A673 (cell line): ENCODE measurements at regions not wholly inside any gene's neighbourhood (a gene's known extent, or its start where the extent isn't known, plus 50 kb on each side); places are given as distances from the start of the nearest gene placed in this dataset.

Experiments
- BruUV-seq: library from RNA; stranded (reverse); fragments of 400-500 nt; replicated peaks from 2 replicates; lab custom pipeline; 2021; lab: Mats Ljungman, UMichigan
- CTCF ChIA-PET: fragments of 300-600 bp; sonication (Branson Sonifier 250); formaldehyde crosslinking; loops from one replicate; lab custom pipeline; 2022; ENCODE audit warnings: antibody characterized with exemption; lab: Charles Lee
- POLR2A ChIA-PET: fragments of 300-600 bp; sonication (Branson Sonifier 250); formaldehyde crosslinking; loops from one replicate; lab custom pipeline; 2022; ENCODE audit warnings: antibody characterized with exemption; ENCODE audit not compliant: low non-redundant PET; lab: Charles Lee
- DNase-seq: peaks from one replicate; pipeline ENCODE4 v3.0.0-alpha.2; 2015; ENCODE audit warnings: low spot score
- H3K27ac ChIP-seq: fragments of 200-600 bp; sonication (generic); 2 replicates; pipeline ENCODE4 v1.5.1; 2016; ENCODE audit warnings: mixed run types, low read depth, mild to moderate bottlenecking, mixed read lengths, antibody characterized with exemption, low read length; ENCODE audit not compliant: poor library complexity, severe bottlenecking
- H3K27me3 ChIP-seq: fragments of 200-600 bp; sonication (generic); replicated peaks from 2 replicates; pipeline ENCODE4 v1.6.1; 2017; ENCODE audit warnings: mixed run types, low read depth, mild to moderate bottlenecking, mixed read lengths, antibody characterized with exemption, low read length; ENCODE audit not compliant: insufficient read depth, poor library complexity
- H3K36me3 ChIP-seq: fragments of 200-600 bp; sonication (generic); 2 replicates; pipeline ENCODE4 v1.6.1; 2016; ENCODE audit warnings: mixed run types, mild to moderate bottlenecking, mixed read lengths, antibody characterized with exemption, low read length; ENCODE audit not compliant: insufficient read depth, poor library complexity, severe bottlenecking
- H3K4me1 ChIP-seq: fragments of 200-600 bp; sonication (generic); 2 replicates; pipeline ENCODE4 v1.6.1; 2017; ENCODE audit warnings: mixed run types, mild to moderate bottlenecking, mixed read lengths, antibody characterized with exemption, low read length; ENCODE audit not compliant: insufficient read depth, poor library complexity, severe bottlenecking
- H3K4me3 ChIP-seq: fragments of 200-600 bp; sonication (generic); 2 replicates; pipeline ENCODE4 v1.5.1; 2016; ENCODE audit warnings: low read depth, mixed run types, mild to moderate bottlenecking, mixed read lengths, low read length; ENCODE audit not compliant: poor library complexity, severe bottlenecking
- H3K9me3 ChIP-seq: fragments of 200-600 bp; sonication (generic); 2 replicates; pipeline ENCODE4 v1.6.1; 2016; ENCODE audit warnings: mixed run types, low read depth, mild to moderate bottlenecking, mixed read lengths, antibody characterized with exemption, low read length; ENCODE audit not compliant: poor library complexity, severe bottlenecking
- CTCF ChIP-seq: fragments of 300-800, 200-600 bp; sonication (generic); conservative IDR thresholded peaks from 2 replicates; pipeline ENCODE4 v1.5.1; 2017; ENCODE audit warnings: low read depth, mild to moderate bottlenecking, antibody characterized with exemption, low read length, moderate library complexity, mixed read lengths
- EZH2 ChIP-seq: fragments of 200-600 bp; sonication (generic); IDR thresholded peaks from 2 replicates; pipeline ENCODE4 v1.6.1; 2017; ENCODE audit warnings: borderline replicate concordance, low read depth, mild to moderate bottlenecking, mixed read lengths, antibody characterized with exemption, low read length; ENCODE audit not compliant: poor library complexity, severe bottlenecking
- intact Hi-C: fragments of 100-400 bp; cut with micrococcal nuclease; formaldehyde crosslinking; loops from one replicate; pipeline ENCODE4 v1.10.0; 2022; ENCODE audit not compliant: unreplicated experiment

GRCh38 chr11:110891411-110891810 is 179.2 kb upstream of the ARHGAP20 start:
- ChIA-PET POLR2A (interaction anchor here (0.7 kb wide), 1 partner anchor 12 kb away, joined by 3 read pairs; no protein-coding TSS in a partner anchor), CTCF (no interaction called here)
- DNase-seq: no peak
- Histone ChIP-seq H3K9me3 (no peaks in the 10 kb centered on the region), H3K36me3 (no peaks in the 10 kb centered on the region), H3K27me3 (no peaks in the 10 kb centered on the region), H3K4me1 (peaks cover 4% of the 10 kb centered on the region), H3K27ac (no peak overlapping the region), H3K4me3 (no peak overlapping the region)
- no TSS peak for BruUV-seq
- intact Hi-C loops: no loop called here
- no peak for TF ChIP-seq CTCF
- TF ChIP-seq EZH2: no peak

GRCh38 chr11:110890995-110891394 is 178.8 kb upstream of the ARHGAP20 start:
- H3K27me3 ChIP-seq: no peaks in the 10 kb centered on the region
- TF ChIP-seq CTCF: no peak
- no peak for TF ChIP-seq EZH2
- POLR2A ChIA-PET: no interaction called here
- no peak for DNase-seq
- no peaks in the 10 kb centered on the region for H3K9me3 ChIP-seq
- no TSS peak for BruUV-seq
- intact Hi-C loops: no loop called here
- H3K27ac ChIP-seq: no peak overlapping the region
- no peaks in the 10 kb centered on the region for H3K36me3 ChIP-seq
- CTCF ChIA-PET: no interaction called here
- H3K4me3 ChIP-seq: no peak overlapping the region
- peaks cover under 1% of the 10 kb centered on the region for H3K4me1 ChIP-seq

DNA sequence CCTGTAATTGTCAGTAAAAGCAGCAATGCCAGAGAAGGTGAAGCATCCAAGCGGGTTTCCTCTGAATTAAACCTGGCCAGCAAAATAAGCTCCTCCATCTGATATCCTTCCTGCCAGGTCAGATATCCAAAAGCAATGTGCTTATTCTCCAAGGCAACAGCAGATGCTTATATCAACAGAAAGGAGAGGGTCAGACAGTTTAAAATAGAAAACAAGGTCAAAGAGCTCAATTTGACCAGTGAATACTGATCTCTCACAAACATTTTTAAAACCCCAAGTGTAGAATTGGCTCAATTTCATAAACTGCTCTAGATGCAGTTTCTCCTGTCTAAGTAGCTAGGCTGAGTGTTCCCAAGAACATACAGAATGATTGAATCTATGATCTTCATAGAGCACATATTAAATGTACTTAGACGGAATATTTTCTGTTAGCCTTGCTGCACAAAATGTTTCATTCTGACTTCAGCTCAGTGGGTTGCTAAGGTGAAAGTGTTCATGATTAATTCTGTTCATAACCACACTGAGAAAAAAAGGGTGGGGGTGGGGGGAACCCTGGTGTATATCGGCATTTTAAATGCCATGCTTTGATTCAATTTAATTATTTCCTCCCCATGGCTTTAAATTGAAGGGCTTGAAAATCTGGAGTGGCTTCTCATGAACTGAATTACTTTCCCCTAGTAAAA is 174.2 kb upstream of the ARHGAP20 start:
- BruUV-seq: no TSS peak
- Histone ChIP-seq H3K4me1 (no peaks in the 10 kb centered on the region), H3K9me3 (no peaks in the 10 kb centered on the region), H3K27ac (no peak overlapping the region), H3K36me3 (no peaks in the 10 kb centered on the region), H3K27me3 (no peaks in the 10 kb centered on the region), H3K4me3 (no peak overlapping the region)
- ChIA-PET POLR2A (no interaction called here), CTCF (no interaction called here)
- no peak for TF ChIP-seq CTCF
- TF ChIP-seq EZH2: no peak
- no peak for DNase-seq
- intact Hi-C loops: no loop called here
